ENCODE measurements at regions not wholly inside any gene's neighbourhood (a gene's known extent, or its start where the extent isn't known, plus 50 kb on each side); places are given as distances from the start of the nearest gene placed in this dataset.

DNA sequence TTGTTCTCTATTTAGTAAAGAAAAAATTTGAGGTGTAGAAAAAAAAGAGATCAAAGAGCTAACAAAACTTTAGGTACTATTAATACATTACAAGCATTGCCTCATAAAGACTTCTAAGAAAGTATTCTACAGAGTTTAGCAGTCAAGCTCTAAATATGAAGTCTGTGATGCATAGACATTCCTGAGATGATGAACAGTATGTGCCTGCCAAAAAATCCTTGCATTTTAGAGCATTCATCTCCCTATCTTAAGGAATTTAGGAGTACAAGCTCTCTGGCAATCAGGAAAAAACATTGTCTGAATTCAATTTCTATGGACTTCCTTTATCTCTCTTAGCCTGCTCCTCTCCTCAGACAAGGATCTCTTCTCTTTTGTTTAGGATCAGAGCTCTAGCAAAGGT is 202.6 kb upstream of the LRFN5 start:
- Histone ChIP-seq H3K9ac (ENCODE audit: low read length) (no peak overlapping the region), H3K27me3 (replicated peaks; ENCODE audit: control insufficient read depth, insufficient read depth, low read length) (no peaks in the 10 kb centered on the region), H3K9me3 (ENCODE audit: control insufficient read depth, low read length) (no peaks in the 10 kb centered on the region), H3K36me3 (ENCODE audit: control insufficient read depth, insufficient read depth, low read length, severe bottlenecking) (no peaks in the 10 kb centered on the region), H3K4me1 (ENCODE audit: control insufficient read depth, insufficient read depth, low read length) (no peaks in the 10 kb centered on the region), H3K4me3 (ENCODE audit: low read length) (no peak overlapping the region)
- DNase-seq (ENCODE audit: low read depth) = no peak

DNA sequence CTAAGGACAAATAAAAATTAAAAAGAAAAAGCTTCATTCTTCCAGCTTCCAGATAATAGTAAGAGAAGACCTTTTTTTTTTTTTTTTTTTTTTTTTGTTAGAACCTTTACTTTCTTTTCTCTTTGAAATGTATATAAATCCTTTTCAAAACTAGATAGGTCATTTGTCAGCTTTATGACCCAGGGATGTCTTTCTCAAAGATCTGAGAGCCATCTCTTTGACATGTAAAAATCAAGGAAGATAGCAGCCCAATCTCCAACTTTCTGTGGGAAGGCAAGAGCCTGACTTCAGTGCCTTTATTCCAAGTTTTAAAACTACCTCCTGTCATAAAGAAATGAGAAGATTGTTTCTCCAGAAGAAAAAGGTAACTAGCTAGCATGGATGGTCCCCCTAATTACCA is 203.3 kb upstream of the LRFN5 start:
- Histone ChIP-seq H3K9me3 (ENCODE audit: control insufficient read depth, low read length) (no peaks in the 10 kb centered on the region), H3K36me3 (ENCODE audit: control insufficient read depth, insufficient read depth, low read length, severe bottlenecking) (no peaks in the 10 kb centered on the region), H3K9ac (ENCODE audit: low read length) (no peak overlapping the region), H3K4me3 (ENCODE audit: low read length) (no peak overlapping the region), H3K27me3 (replicated peaks; ENCODE audit: control insufficient read depth, insufficient read depth, low read length) (no peaks in the 10 kb centered on the region), H3K4me1 (ENCODE audit: control insufficient read depth, insufficient read depth, low read length) (no peaks in the 10 kb centered on the region)
- DNase-seq (ENCODE audit: low read depth) = no peak

DNA sequence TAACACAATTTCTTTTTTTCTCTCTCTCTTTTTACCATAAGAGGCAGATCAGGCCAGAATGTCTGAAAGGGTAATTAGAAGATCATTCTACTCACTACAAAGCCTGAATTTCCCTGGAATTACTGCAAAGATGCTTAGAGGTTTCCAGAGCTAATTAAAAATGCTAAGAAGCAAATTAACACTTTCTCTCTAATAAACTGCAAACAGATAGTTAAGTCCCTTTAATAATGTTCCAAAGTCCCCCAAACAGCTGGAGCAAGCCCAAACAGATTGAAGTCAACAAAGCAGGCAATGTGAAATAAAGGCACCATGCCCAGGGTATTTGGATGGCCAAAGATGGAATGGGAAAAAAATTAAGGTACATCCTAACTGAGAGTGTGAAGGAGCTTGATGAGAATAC is 208.8 kb upstream of the LRFN5 start:
- H3K9me3 ChIP-seq (ENCODE audit: control insufficient read depth, low read length) = no peaks in the 10 kb centered on the region
- no peak overlapping the region for H3K9ac ChIP-seq (ENCODE audit: low read length)
- H3K4me3 ChIP-seq (ENCODE audit: low read length) = no peak overlapping the region
- no peaks in the 10 kb centered on the region for H3K4me1 ChIP-seq (ENCODE audit: control insufficient read depth, insufficient read depth, low read length)
- H3K27me3 ChIP-seq (replicated peaks; ENCODE audit: control insufficient read depth, insufficient read depth, low read length) = no peaks in the 10 kb centered on the region
- H3K36me3 ChIP-seq (ENCODE audit: control insufficient read depth, insufficient read depth, low read length, severe bottlenecking) = no peaks in the 10 kb centered on the region
- DNase-seq (ENCODE audit: low read depth) = no peak

DNA sequence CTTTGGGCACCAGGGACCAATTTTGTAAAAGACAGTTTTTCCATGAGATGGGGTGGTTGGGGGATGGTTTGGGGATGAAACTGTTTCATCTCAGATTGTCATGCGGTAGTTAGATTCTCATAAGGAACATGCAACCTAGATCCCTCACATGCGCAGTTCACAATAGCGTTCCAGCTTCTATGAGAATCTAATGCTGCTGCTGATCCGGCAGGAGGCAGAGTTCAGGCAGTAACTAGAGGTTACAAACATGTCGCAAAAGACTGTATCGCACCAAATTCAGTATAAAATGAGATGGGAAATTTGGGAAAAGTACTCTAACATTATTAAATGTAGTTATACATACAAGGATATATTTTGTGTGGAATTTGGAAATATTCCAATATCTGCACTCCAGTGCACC is 213.2 kb upstream of the LRFN5 start:
- Histone ChIP-seq H3K4me3 (ENCODE audit: low read length) (no peak overlapping the region), H3K27me3 (replicated peaks; ENCODE audit: control insufficient read depth, insufficient read depth, low read length) (no peaks in the 10 kb centered on the region)
- DNase-seq (ENCODE audit: low read depth) = no peak

DNA sequence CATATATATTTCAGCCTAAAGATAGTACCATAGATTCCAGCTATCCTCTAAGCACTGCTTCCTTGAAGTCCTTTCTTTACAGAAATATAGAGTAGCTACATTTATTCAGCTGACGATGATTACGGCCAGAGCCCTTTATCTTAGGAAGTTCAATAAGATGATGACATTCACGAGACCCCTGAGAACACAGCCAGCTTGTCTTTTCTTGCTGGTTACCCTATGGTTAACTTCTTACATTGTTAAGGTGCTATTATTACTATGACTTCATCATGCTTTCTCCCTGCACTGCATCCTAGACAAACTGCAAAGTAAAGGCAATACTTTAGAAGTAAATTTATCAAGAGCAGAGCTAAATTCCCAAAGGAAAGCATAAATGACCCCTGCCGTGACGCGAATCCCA is 214.4 kb upstream of the LRFN5 start:
- Histone ChIP-seq H3K4me1 (ENCODE audit: control insufficient read depth, insufficient read depth, low read length) (no peaks in the 10 kb centered on the region), H3K36me3 (ENCODE audit: control insufficient read depth, insufficient read depth, low read length, severe bottlenecking) (no peaks in the 10 kb centered on the region), H3K4me3 (ENCODE audit: low read length) (no peak overlapping the region), H3K9ac (ENCODE audit: low read length) (no peak overlapping the region), H3K9me3 (ENCODE audit: control insufficient read depth, low read length) (no peaks in the 10 kb centered on the region), H3K27me3 (replicated peaks; ENCODE audit: control insufficient read depth, insufficient read depth, low read length) (no peaks in the 10 kb centered on the region)
- no peak for DNase-seq (ENCODE audit: low read depth)

More for the DNA sequence above, 213.2 kb upstream of the LRFN5 start:
- no peaks in the 10 kb centered on the region for H3K36me3 ChIP-seq (ENCODE audit: control insufficient read depth, insufficient read depth, low read length, severe bottlenecking)
- H3K9me3 ChIP-seq (ENCODE audit: control insufficient read depth, low read length) = no peaks in the 10 kb centered on the region
- H3K9ac ChIP-seq (ENCODE audit: low read length) = no peak overlapping the region
- no peaks in the 10 kb centered on the region for H3K4me1 ChIP-seq (ENCODE audit: control insufficient read depth, insufficient read depth, low read length)

DNA sequence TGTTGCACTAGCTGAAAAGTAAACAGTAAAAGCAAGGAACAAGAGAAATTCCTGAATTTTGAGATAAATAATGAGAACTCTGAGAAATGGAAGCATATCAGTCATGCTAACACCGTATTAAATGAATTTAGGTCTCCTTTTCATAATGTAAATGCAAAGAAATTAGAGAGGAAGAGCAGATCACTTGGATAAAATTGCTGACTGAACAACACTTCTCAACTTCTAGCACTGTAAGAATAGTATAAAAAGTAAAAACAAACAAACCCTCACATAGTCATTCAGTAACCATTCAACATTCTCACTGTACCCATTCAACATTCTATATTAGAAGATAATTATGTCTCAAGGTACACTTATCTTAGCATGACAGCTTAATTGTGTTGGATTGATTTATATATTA is 217.3 kb upstream of the LRFN5 start:
- H3K9ac ChIP-seq (ENCODE audit: low read length) = no peak overlapping the region
- no peak overlapping the region for H3K4me3 ChIP-seq (ENCODE audit: low read length)
- H3K9me3 ChIP-seq (ENCODE audit: control insufficient read depth, low read length) = no peaks in the 10 kb centered on the region
- DNase-seq (ENCODE audit: low read depth) = no peak
- no peaks in the 10 kb centered on the region for H3K27me3 ChIP-seq (replicated peaks; ENCODE audit: control insufficient read depth, insufficient read depth, low read length)
- H3K36me3 ChIP-seq (ENCODE audit: control insufficient read depth, insufficient read depth, low read length, severe bottlenecking) = no peaks in the 10 kb centered on the region
- no peaks in the 10 kb centered on the region for H3K4me1 ChIP-seq (ENCODE audit: control insufficient read depth, insufficient read depth, low read length)

DNA sequence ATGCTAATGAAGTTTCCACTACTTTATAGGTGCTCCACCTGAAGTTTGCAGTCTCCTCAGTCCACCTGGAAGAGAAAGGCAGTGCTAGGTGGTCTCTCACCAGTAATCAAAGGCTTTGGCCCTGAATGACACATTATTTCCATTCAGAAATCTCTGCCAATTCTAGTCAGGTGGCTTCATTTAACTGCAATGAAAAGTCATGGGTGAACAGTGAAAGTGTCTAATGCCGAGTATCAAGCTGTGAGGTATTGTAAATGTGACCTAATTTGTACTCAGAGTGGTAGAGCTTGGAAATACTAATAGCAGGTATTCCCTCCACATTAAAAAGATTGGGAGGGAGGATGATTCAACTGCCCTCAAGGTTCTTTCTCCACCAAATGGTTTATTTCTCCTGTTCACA is 220.9 kb upstream of the LRFN5 start:
- no peaks in the 10 kb centered on the region for H3K27me3 ChIP-seq (replicated peaks; ENCODE audit: control insufficient read depth, insufficient read depth, low read length)
- DNase-seq (ENCODE audit: low read depth) = no peak
- H3K4me3 ChIP-seq (ENCODE audit: low read length) = no peak overlapping the region

DNA sequence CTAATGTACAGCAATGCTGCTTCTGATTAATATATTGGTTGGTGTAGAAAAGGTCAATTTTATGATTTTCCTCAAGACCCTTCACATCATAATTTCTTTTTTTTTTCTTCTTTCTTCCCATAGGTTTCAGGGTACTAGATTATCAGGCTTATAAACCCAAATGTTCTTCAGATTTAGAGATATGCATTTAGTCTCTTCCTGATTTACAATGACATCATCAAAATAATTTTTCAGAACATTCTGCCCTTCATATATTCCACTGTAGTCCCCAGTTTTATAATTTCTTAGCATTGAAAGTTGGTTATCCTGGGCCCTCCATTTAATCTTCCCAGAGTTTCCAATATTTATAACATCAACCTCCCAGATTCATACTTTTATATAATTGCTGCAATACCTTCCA is 226.7 kb upstream of the LRFN5 start:
- Histone ChIP-seq H3K4me1 (ENCODE audit: control insufficient read depth, insufficient read depth, low read length) (no peaks in the 10 kb centered on the region), H3K9ac (ENCODE audit: low read length) (no peak overlapping the region), H3K27me3 (replicated peaks; ENCODE audit: control insufficient read depth, insufficient read depth, low read length) (no peaks in the 10 kb centered on the region), H3K9me3 (ENCODE audit: control insufficient read depth, low read length) (no peaks in the 10 kb centered on the region), H3K4me3 (ENCODE audit: low read length) (no peak overlapping the region), H3K36me3 (ENCODE audit: control insufficient read depth, insufficient read depth, low read length, severe bottlenecking) (no peaks in the 10 kb centered on the region)
- no peak for DNase-seq (ENCODE audit: low read depth)

More for the DNA sequence above, 220.9 kb upstream of the LRFN5 start:
- H3K36me3 ChIP-seq (ENCODE audit: control insufficient read depth, insufficient read depth, low read length, severe bottlenecking) = no peaks in the 10 kb centered on the region
- H3K4me1 ChIP-seq (ENCODE audit: control insufficient read depth, insufficient read depth, low read length) = no peaks in the 10 kb centered on the region
- no peak overlapping the region for H3K9ac ChIP-seq (ENCODE audit: low read length)
- no peaks in the 10 kb centered on the region for H3K9me3 ChIP-seq (ENCODE audit: control insufficient read depth, low read length)

DNA sequence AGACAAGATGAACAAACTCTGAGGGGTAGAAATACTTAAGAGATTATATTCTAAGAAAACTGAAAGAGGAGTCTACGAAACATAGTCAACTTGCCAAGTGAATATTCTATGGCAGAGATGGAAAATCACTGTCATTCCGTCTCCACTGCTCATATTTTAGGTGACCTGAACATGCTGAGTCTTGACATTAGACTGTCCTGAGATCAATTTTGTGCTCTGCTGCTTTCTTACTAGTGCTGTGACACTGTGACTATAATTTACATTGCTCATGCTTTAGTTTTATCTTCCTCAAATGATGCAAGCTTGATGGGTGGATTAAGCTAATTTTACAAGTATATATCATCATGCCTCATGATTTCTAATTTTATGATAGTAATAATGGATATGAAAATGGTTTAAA is 228.2 kb upstream of the LRFN5 start:
- no peaks in the 10 kb centered on the region for H3K4me1 ChIP-seq (ENCODE audit: control insufficient read depth, insufficient read depth, low read length)
- H3K27me3 ChIP-seq (replicated peaks; ENCODE audit: control insufficient read depth, insufficient read depth, low read length) = no peaks in the 10 kb centered on the region

DNA sequence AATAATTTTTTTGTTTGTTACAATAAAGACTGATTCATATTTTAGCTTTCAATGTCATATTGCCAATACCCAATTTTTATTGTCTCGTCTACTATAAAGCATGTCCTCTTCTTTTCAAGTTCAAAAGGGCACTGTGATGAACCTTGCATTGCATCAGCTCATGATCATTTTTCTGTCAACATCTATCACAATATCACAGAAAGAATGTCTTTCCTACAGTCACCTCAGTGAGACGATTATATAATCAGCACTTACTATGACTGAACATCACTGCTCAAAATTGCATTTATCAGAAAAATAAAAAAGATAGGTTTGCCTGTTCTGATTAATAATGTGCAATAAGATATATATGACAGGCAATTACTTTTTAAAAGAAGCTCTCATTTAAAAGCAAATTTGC is 228.7 kb upstream of the LRFN5 start:
- no peaks in the 10 kb centered on the region for H3K9me3 ChIP-seq (ENCODE audit: control insufficient read depth, low read length)
- no peak for DNase-seq (ENCODE audit: low read depth)
- no peaks in the 10 kb centered on the region for H3K36me3 ChIP-seq (ENCODE audit: control insufficient read depth, insufficient read depth, low read length, severe bottlenecking)
- H3K27me3 ChIP-seq (replicated peaks; ENCODE audit: control insufficient read depth, insufficient read depth, low read length) = no peaks in the 10 kb centered on the region
- no peaks in the 10 kb centered on the region for H3K4me1 ChIP-seq (ENCODE audit: control insufficient read depth, insufficient read depth, low read length)
- no peak overlapping the region for H3K4me3 ChIP-seq (ENCODE audit: low read length)
- no peak overlapping the region for H3K9ac ChIP-seq (ENCODE audit: low read length)

More for the DNA sequence above, 228.2 kb upstream of the LRFN5 start:
- no peak overlapping the region for H3K9ac ChIP-seq (ENCODE audit: low read length)
- H3K4me3 ChIP-seq (ENCODE audit: low read length) = no peak overlapping the region
- no peak for DNase-seq (ENCODE audit: low read depth)
- H3K36me3 ChIP-seq (ENCODE audit: control insufficient read depth, insufficient read depth, low read length, severe bottlenecking) = no peaks in the 10 kb centered on the region
- H3K9me3 ChIP-seq (ENCODE audit: control insufficient read depth, low read length) = no peaks in the 10 kb centered on the region

DNA sequence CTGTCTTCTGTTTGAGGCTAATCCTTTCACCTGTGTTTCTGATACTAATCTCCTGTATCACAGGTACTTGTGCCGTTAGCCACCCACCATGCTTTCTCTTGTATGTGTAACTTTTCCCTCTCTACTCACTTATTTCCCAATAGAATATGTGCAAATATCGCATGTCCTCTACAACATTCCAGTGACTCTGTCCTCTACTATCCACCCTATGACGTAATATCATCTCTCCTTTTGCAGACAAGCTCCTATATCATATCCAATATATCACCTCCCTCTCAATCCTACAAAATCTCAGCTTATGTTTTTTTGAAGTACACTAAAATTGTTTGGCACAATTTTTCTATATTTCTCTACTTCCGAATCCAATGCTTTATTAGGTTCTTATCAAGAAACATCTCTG is 232.6 kb upstream of the LRFN5 start:
- no peaks in the 10 kb centered on the region for H3K9me3 ChIP-seq (ENCODE audit: control insufficient read depth, low read length)
- H3K4me3 ChIP-seq (ENCODE audit: low read length) = no peak overlapping the region
- no peaks in the 10 kb centered on the region for H3K36me3 ChIP-seq (ENCODE audit: control insufficient read depth, insufficient read depth, low read length, severe bottlenecking)
- no peaks in the 10 kb centered on the region for H3K4me1 ChIP-seq (ENCODE audit: control insufficient read depth, insufficient read depth, low read length)
- H3K27me3 ChIP-seq (replicated peaks; ENCODE audit: control insufficient read depth, insufficient read depth, low read length) = no peaks in the 10 kb centered on the region
- no peak for DNase-seq (ENCODE audit: low read depth)
- no peak overlapping the region for H3K9ac ChIP-seq (ENCODE audit: low read length)

DNA sequence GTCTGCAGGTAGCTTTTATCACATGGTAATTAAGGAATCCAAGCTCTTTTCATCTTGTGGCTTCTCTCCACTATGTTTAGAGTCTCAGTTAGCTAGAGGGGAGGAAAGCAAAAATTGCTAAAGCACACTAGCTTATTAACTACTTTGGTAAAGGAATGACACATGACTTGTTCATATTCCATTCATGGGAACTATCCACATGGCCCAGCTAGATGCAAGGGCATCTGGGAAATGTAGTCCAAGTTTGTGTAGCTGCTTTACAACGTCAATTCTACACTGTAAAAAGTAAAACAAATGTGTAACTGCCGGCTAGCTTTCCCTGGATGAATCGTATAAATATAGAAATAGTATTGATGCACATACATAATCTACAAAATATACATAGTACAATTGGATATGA is 244.5 kb upstream of the LRFN5 start:
- no peak for DNase-seq (ENCODE audit: low read depth)
- Histone ChIP-seq H3K9ac (ENCODE audit: low read length) (no peak overlapping the region), H3K4me1 (ENCODE audit: control insufficient read depth, insufficient read depth, low read length) (no peaks in the 10 kb centered on the region), H3K4me3 (ENCODE audit: low read length) (no peak overlapping the region), H3K36me3 (ENCODE audit: control insufficient read depth, insufficient read depth, low read length, severe bottlenecking) (no peaks in the 10 kb centered on the region), H3K27me3 (replicated peaks; ENCODE audit: control insufficient read depth, insufficient read depth, low read length) (no peaks in the 10 kb centered on the region), H3K9me3 (ENCODE audit: control insufficient read depth, low read length) (no peaks in the 10 kb centered on the region)

Measured in adipocyte (in vitro differentiated cells).